Spleen (tissue), 11 donors: ENCODE measurements at regions not wholly inside any gene's neighbourhood (a gene's known extent, or its start where the extent isn't known, plus 50 kb on each side); places are given as distances from the start of the nearest gene placed in this dataset.

Source experiments
- DNase-seq: peaks from one replicate; pipeline ENCODE4 v3.0.0-alpha.2; 2020
- H3K27ac ChIP-seq, 8 donors: fragments of 200-600 bp; sonication (generic) in 7 of 8; 1 replicate in 4 of 8; 2 replicates in 4 of 8; pipeline versions ENCODE4 v1.5.0 to v1.8.0; 2016 to 2021; ENCODE audit warnings: inconsistent platforms in 4 of 8, mild to moderate bottlenecking in 4 of 8, moderate library complexity in 1 of 8
- H3K27me3 ChIP-seq, 7 donors: fragments of 200-600 bp; sonication (generic) in 6 of 7; replicated peaks in 1 of 7; 1 replicate in 4 of 7; 2 replicates in 3 of 7; pipeline versions ENCODE4 v1.5.0 to v1.8.0; 2016 to 2021; ENCODE audit warnings: inconsistent platforms in 3 of 7, mild to moderate bottlenecking in 1 of 7
- H3K36me3 ChIP-seq, 6 donors: fragments of 200-600 bp; sonication (generic) in 5 of 6; 1 replicate in 4 of 6; 2 replicates in 2 of 6; pipeline versions ENCODE4 v1.5.0 to v1.8.0; 2016 to 2021; ENCODE audit warnings: inconsistent platforms in 2 of 6
- H3K4me1 ChIP-seq, 6 donors: fragments of 200-600 bp; sonication (generic) in 5 of 6; 1 replicate in 3 of 6; 2 replicates in 3 of 6; pipeline versions ENCODE4 v1.5.0 to v1.8.0; 2016 to 2021; ENCODE audit warnings: inconsistent platforms in 3 of 6
- H3K4me3 ChIP-seq, 8 donors: fragments of 200-600 bp; sonication (generic) in 7 of 8; 1 replicate in 4 of 8; 2 replicates in 4 of 8; pipeline versions ENCODE4 v1.5.0 to v1.8.0; 2016 to 2021; ENCODE audit warnings: inconsistent platforms in 4 of 8, mild to moderate bottlenecking in 4 of 8, moderate library complexity in 2 of 8
- H3K9me3 ChIP-seq, 8 donors: fragments of 200-600 bp; sonication (generic) in 7 of 8; 1 replicate in 4 of 8; 2 replicates in 4 of 8; pipeline versions ENCODE4 v1.5.0 to v1.8.0; 2016 to 2021; ENCODE audit warnings: inconsistent platforms in 4 of 8
- CTCF ChIP-seq, 11 experiments: fragments of 200-600 bp in 7 of 11; fragments of 450-650 bp in 4 of 11; sonication (generic) in 4 of 11; IDR thresholded peaks in 8 of 11; conservative IDR thresholded peaks in 3 of 11; 1 replicate in 7 of 11; 2 replicates in 4 of 11; pipeline versions ENCODE4 v1.4.0 to v1.8.0; 2016 to 2021; ENCODE audit warnings: antibody characterized with exemption in 11 of 11, inconsistent platforms in 4 of 11, mild to moderate bottlenecking in 1 of 11
- POLR2A ChIP-seq, 3 donors: fragments of 450-650 bp; IDR thresholded peaks; one replicate each; pipeline ENCODE4 v1.5.1; 2017; ENCODE audit warnings: antibody characterized with exemption in 3 of 3, mild to moderate bottlenecking in 1 of 3
- POLR2AphosphoS5 ChIP-seq, 3 donors: sonication (generic); formaldehyde crosslinking; IDR thresholded peaks; one replicate each; pipeline ENCODE4 v1.5.1; 2017; ENCODE audit warnings: antibody characterized with exemption in 3 of 3
- WGBS, 5 donors: extraction: QIAGEN DNeasy Blood & Tissue Kit in 3 of 5; methylation state at CpG; one replicate each; pipeline versions ENCODE4 v1.1.5 to v1.1.7; 2013 to 2018; 5-methylcytosine and 5-hydroxymethylcytosine counted together
- intact Hi-C: fragments of 100-400 bp; cut with DNase I; formaldehyde crosslinking; loops from one replicate; pipeline ENCODE4 v1.15.0; 2023; ENCODE audit warnings: low total_unique reads
- donor health status: healthy with polysubstance abuse.
- donor health status: DM: no; HTN: no; CAD: no; lungs with moderate emphysema.
- donor health status: DM: no; HTN: no; CAD: no.
- donor health status: Bipolar disorder and iron deficiency.
- donor health status: healthy.
- donor health status: DM: no; HTN: no; CAD: no.
- donor health status: DM: yes; HTN: yes; CAD: no.

GRCh38 chr7:47142867-47143175, 439.1 kb downstream of the TNS3 start:
- 80 to 93% (median 88%) methylated on average over 1 of the region's 1 CpG for WGBS, 5 donors
- no peaks in the 10 kb centered on the region for H3K4me1 ChIP-seq
- no peak for DNase-seq
- no peaks in the 10 kb centered on the region for H3K36me3 ChIP-seq
- intact Hi-C loops = no loop called here
- no peaks in the 10 kb centered on the region for H3K9me3 ChIP-seq
- no peak overlapping the region for H3K27ac ChIP-seq
- H3K4me3 ChIP-seq = no peak overlapping the region
- TF ChIP-seq POLR2A (IDR thresholded peaks at IDR 0.05) (no peak), POLR2AphosphoS5 (IDR thresholded peaks at IDR 0.05) (no peak), CTCF (IDR thresholded peaks at IDR 0.05 in 8 of 11, conservative IDR thresholded peaks at IDR 0.05 in 3 of 11) (no peak)
- no peaks in the 10 kb centered on the region for H3K27me3 ChIP-seq

- no peak overlapping the region for H3K27ac ChIP-seq
- no peak for TF ChIP-seq CTCF (IDR thresholded peaks at IDR 0.05 in 8 of 11, conservative IDR thresholded peaks at IDR 0.05 in 3 of 11)
- TF ChIP-seq POLR2AphosphoS5 (IDR thresholded peaks at IDR 0.05) = no peak
- no peak for TF ChIP-seq POLR2A (IDR thresholded peaks at IDR 0.05)
- DNase-seq = no peak
- WGBS, 5 donors = 75 to 82% (median 80%) methylated on average over 10 of the region's 10 CpGs
- intact Hi-C loops = no loop called here
- H3K36me3 ChIP-seq = no peaks in the 10 kb centered on the region
- H3K4me3 ChIP-seq = no peak overlapping the region
- H3K9me3 ChIP-seq = no peaks in the 10 kb centered on the region
- H3K4me1 ChIP-seq = no peaks in the 10 kb centered on the region
- H3K27me3 ChIP-seq = no peaks in the 10 kb centered on the region
Measured at GRCh38 chr7:47142169-47142866, 439.6 kb downstream of the TNS3 start.

- H3K9me3 ChIP-seq = no peaks in the 10 kb centered on the region
- intact Hi-C loops = no loop called here
- H3K27me3 ChIP-seq = peaks cover 0 to 4% (median 0%) of the 10 kb centered on the region in 7 donors
- no peaks in the 10 kb centered on the region for H3K36me3 ChIP-seq
- TF ChIP-seq POLR2A (IDR thresholded peaks at IDR 0.05) = no peak
- no peak for TF ChIP-seq CTCF (IDR thresholded peaks at IDR 0.05 in 8 of 11, conservative IDR thresholded peaks at IDR 0.05 in 3 of 11)
- no peak for TF ChIP-seq POLR2AphosphoS5 (IDR thresholded peaks at IDR 0.05)
- H3K4me1 ChIP-seq = no peaks in the 10 kb centered on the region
- 89 to 100% (median 100%) methylated on average over 1 of the region's 1 CpG for WGBS, 5 donors
- no peak overlapping the region for H3K4me3 ChIP-seq
- DNase-seq = no peak
- H3K27ac ChIP-seq = no peak overlapping the region
Measured at GRCh38 chr7:47132471-47132870, 449.4 kb downstream of the TNS3 start.

GRCh38 chr7:47128700-47129099, 453.2 kb downstream of the TNS3 start:
- DNase-seq = no peak
- Histone ChIP-seq H3K36me3 (no peaks in the 10 kb centered on the region), H3K4me3 (no peak overlapping the region), H3K27ac (no peak overlapping the region), H3K4me1 (no peaks in the 10 kb centered on the region), H3K27me3 (no peaks in the 10 kb centered on the region), H3K9me3 (no peaks in the 10 kb centered on the region)
- TF ChIP-seq POLR2AphosphoS5 (IDR thresholded peaks at IDR 0.05) = no peak
- no peak for TF ChIP-seq POLR2A (IDR thresholded peaks at IDR 0.05)
- no peak for TF ChIP-seq CTCF (IDR thresholded peaks at IDR 0.05 in 8 of 11, conservative IDR thresholded peaks at IDR 0.05 in 3 of 11)
- intact Hi-C loops = no loop called here
